IPS-NIHi7 (cell line): ENCODE measurements at regions not wholly inside any gene's neighbourhood (a gene's known extent, or its start where the extent isn't known, plus 50 kb on each side); places are given as distances from the start of the nearest gene placed in this dataset.

Experiments used
- DNase-seq: peaks from one replicate; pipeline ENCODE4 v3.0.0; 2012; ENCODE audit warnings: mixed read lengths; ENCODE audit errors: extremely low spot score

DNA sequence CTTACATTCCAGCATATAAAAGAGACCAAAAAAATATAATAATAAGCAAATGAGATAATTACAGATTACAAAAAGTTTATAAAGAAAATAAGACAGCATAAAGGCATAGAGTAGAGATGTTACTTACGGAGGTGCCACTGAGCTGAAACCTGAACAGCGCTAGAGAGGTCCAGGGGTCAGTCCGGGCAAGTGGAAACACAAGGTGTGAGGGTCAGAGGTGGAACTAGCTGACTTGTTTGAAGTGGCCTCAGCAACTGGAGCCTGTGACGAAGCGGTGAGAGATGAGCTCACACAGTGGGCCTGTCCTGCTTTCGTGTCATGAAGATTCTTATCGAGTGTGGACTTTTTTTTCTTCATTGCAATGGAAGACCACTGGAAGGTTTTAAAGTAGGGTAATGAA, 288.3 kb upstream of the TANK start:
- DNase-seq: no peak

- no peak for DNase-seq
These were observed 284.2 kb upstream of the TANK start for GRCh38 chr2:160876029-160876428.

- DNase-seq: no peak
These were observed 283.5 kb upstream of the TANK start for GRCh38 chr2:160876765-160877164.

DNA sequence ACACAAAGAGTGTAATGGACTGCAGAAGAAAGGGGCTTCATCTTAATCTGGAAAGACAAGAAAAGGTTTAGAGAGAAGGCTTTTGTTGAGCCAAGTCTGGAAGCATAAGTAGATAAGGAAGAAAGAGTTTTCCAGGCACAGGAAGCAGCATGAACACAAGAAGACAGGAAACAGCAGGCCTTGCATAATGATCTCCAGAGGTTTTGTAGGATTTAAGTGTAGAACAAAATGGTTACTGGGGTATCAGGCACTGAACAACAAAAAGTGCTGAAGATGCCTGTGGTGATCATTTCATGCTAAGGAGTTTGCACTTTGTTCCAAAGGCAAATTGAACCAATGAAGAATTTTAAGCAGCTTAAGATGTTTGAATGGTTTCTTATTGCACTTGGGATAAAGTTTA, 281.6 kb upstream of the TANK start:
- DNase-seq: no peak

- no peak for DNase-seq
These were observed 277.3 kb upstream of the TANK start for GRCh38 chr2:160882906-160883305.

DNA sequence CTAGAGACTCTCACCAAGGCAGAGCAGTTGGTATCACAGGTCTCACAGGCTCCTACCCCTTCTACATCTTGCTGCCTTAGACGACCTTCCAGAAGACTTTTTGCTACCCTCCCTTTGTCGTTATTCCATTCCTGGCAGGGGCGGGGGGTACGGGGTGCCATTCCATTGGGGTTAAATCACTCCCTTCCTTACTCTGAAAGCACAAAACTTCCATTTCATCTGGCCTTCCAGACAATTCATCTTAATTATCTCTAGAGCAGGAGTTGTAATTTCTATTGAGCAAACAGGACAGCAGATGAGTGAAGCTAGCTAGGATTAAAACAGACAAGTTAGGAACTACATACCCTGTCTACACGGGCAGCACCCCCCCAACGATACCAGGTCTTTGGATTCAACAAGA, 276.2 kb upstream of the TANK start:
- no peak for DNase-seq

GRCh38 chr2:160889439-160890170, 270.6 kb upstream of the TANK start:
- no peak for DNase-seq

GRCh38 chr2:160890667-160891352, 269.4 kb upstream of the TANK start:
- no peak for DNase-seq

DNA sequence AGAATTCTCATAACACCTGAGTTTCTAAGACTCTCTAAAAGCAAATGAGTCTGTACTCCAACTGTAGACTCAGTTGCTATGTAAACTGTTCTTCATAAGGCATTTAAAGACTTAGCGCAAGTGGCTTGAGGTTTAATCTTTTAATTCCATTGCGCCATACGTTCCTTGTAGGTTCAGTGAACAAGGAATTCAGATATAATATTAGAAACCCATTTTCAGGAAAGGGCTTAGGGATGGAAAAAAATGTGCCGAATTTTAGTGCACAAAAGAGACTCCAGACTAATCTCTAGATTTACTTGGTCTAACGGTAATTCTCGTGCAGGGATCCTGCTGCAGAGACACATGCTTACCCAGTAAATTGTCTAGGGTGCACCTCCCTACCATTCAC, 268.9 kb upstream of the TANK start:
- DNase-seq: no peak

DNA sequence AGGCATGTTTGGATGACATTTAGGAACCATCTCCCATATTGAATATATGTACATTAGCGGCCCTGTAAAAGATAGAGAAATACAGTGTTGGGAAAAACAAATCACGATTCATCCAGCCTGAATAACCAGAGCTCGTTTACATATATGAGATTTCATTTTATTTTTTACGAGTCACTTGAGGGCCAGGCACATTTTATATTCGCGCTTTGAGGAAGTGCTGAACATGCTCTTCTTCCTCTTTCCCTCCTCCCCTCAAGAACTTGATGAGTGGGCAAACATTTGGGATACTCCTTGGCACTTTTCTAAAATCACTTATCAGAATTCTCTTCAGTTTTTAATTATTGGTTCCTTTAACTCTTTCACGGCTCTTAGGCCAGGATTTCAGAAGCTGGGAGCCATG, 268.0 kb upstream of the TANK start:
- no peak for DNase-seq

- no peak for DNase-seq
These were observed 266.6 kb upstream of the TANK start for GRCh38 chr2:160893581-160893980.

DNA sequence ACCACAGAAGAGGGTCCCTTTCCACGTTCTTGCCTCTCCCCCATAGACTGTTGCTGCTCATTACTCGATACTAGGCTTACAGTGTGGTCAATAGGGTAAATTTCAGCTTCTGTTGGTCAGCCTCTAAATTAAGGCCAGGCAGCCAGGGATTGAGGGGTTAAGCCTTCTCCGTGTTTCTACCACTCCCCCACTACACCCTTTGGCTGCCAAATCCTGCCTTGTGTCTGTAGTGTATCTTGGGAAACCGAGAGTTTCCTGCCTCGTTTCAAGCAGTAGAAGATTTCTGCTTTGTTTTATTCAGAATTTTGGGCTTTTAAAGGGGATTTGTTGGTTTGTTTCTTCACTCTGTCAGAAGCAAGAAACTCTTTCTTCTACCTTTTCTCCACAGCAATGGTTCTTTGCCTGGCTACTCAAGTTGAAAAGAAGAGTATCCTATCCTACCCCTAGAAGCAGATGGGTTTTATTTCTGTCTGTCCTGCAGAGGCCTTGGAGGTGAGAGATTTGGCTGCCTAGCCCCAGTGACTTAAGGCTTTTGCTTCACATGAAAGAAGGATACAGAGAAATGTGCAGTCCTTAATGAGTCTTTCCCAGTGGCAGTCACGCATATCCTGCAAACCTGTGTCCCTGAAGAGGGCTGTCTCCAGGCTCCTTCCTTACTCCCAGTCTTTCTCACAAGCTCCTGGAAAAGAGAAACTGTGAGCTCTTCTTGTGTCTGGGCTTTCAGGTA, 261.5 kb upstream of the TANK start:
- no peak for DNase-seq

DNA sequence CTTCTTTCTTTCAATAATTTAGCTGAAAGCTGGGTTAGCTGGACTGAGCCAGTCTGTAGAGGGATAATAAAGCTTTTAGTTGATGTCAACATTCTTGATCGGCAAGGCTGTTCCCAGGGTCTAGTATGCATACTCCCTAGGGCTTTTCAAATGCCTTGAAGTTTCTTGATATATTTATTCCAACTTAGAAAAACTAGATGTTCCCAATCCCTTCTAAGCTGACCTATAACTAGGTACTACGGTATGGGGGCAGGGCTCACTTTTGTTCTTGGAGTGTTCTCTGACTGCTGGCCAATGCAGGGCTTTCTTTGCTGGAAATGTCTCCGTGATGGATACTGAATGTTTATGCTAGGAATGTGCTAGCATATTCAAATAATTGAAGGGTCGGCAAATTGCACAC, 258.6 kb upstream of the TANK start:
- DNase-seq: no peak

DNA sequence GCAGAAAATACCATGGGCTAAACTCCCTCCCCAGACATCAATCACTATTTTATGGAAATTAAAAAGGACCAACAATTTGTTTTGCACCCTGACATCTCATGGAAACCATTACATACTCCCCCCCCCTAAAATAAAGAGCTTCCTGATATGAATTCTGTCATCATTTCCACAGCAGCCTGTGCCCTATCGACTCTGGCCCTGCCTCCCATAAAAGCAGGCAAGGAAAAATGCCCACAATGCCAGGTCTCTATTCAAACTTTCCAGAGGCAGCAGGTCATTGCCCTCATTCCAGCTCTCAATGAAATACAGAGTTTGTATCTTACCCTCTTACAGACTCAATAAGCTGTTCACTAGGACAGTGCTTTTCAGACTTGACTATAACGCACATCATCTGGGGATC, 254.4 kb upstream of the TANK start:
- no peak for DNase-seq

- DNase-seq: peak; percentile 19
These were observed 253.3 kb upstream of the TANK start for GRCh38 chr2:160906878-160907277.

- DNase-seq: no peak
These were observed 252.5 kb upstream of the TANK start for GRCh38 chr2:160907738-160908137.

GRCh38 chr2:160908157-160908556, 252.1 kb upstream of the TANK start:
- no peak for DNase-seq

DNA sequence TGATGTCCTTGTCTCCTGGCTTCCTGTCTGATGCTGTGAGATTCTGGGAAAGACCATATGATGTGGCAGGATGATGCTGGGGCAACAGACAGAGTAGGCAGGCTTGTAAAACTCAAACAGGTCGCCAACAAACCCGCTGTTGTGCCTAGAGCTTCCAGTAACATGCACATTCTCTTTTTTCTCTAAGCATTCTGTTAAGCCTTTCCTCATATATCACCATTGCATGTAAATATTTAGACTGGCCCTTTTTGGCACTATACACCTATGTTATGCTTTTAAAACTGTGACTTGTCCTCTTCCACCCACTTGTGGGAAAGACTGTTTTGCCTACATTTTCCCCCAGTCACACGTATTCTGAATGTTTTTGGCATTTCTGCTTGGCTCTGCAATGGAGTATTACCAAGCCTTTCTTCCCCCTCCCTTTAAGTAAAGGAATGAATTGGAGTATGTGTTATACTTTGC, 250.4 kb upstream of the TANK start:
- DNase-seq: no peak

DNA sequence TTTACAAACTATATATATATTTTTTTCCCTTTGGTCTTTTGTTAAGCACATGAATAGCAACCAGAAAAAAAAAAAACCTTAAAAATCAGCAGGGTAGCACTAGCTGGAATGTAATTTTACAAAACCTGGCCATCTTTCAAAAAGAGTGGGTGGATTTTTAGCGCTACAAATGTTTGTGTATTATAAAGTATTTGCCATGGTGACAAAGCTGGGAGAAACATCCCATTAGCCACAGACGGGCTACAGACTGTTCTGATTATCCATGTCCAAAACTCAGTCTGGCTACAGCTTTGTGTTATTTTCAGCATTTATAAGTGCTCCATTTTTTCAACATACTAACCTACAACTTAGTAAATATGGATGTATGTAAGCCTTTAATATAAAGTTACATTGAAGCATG, 249.5 kb upstream of the TANK start:
- DNase-seq: no peak

DNA sequence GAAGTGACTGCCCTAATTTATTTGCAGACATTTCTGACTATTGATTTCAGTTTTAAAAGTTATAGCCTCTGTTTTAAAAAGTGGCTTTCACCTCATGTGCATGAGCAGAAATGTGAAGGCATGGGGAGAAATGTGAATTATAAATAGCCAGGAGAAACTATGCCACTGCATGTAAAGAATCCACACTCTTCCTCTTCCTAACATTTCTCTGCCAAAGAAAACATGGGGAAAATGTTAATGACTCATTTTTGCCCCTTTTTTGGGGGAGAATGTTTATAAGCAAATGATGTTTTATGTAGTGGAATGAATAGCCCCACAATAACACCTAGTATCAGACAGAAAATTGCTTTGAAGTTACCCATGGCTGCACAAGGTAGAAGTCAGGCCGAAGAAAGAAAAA, 249.0 kb upstream of the TANK start:
- DNase-seq: no peak

DNA sequence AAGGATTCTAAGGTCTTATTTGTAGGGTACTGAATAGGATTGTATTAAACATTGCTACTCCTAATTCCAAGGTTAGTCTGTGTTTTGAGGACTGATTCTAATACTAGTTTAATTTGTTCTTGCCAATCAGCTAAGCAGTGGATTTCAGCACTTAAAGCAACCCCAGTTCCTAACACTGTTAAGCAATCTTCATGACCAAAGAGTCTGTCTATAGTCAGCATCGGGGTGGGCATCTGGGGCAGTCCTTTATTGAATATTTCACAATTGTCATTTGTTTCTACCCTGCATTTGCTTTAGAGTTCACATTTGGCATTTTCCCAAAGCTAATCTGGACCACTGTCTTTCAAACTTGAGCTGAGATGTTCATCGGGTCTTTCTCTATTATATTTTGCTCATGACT, 248.0 kb upstream of the TANK start:
- no peak for DNase-seq

DNA sequence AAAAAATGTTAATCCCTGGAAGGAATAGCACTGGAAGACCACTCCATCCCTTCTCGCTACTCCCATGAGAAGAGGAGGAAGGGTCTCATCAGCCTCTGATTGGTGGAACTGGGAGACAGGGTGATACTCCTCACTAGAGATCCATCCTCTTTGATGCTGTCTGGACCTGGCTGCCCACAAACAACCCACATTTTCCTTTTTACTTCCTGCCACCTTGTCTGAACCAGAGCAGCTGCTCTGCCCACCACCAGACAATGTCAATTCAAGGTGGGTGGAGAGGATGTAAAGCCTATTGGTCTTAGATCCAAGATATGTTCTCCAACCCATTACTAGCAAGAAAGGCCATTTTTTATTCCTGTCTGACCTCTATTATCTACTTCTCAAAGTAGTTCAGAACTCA, 246.9 kb upstream of the TANK start:
- DNase-seq: no peak

DNA sequence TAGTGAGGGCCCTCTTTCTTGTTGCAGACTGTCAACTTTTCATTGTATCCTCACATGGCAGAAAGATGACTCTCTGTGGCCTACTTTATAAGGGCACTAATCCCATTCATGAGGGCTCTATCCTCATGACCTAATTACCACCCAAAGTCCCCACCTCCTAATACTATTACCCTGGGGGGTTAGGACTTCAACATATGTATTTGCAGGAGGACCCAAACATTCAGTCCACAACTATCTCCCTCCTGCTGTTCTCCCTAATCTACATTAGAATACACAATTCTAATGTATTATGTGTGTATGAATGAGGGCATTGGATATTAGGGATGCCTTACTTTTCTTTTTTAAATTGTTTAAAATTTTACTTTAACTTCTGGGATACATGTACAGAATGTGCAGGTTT, 246.0 kb upstream of the TANK start:
- no peak for DNase-seq
